A673 (cell line): ENCODE measurements at regions not wholly inside any gene's neighbourhood (a gene's known extent, or its start where the extent isn't known, plus 50 kb on each side); places are given as distances from the start of the nearest gene placed in this dataset.

Experiments used
- CTCF ChIP-seq: fragments of 300-800, 200-600 bp; sonication (generic); conservative IDR thresholded peaks from 2 replicates; pipeline ENCODE4 v1.5.1; 2017; ENCODE audit warnings: low read depth, mild to moderate bottlenecking, antibody characterized with exemption, low read length, moderate library complexity, mixed read lengths
- EZH2 ChIP-seq: fragments of 200-600 bp; sonication (generic); IDR thresholded peaks from 2 replicates; pipeline ENCODE4 v1.6.1; 2017; ENCODE audit warnings: borderline replicate concordance, low read depth, mild to moderate bottlenecking, mixed read lengths, antibody characterized with exemption, low read length; ENCODE audit not compliant: poor library complexity, severe bottlenecking

GRCh38 chr18:39886136-39886535 lies 2068.9 kb upstream of the PIK3C3 start:
- TF ChIP-seq CTCF (no peak), EZH2 (no peak)
